ENCODE measurements at regions not wholly inside any gene's neighbourhood (a gene's known extent, or its start where the extent isn't known, plus 50 kb on each side); places are given as distances from the start of the nearest gene placed in this dataset.

DNA sequence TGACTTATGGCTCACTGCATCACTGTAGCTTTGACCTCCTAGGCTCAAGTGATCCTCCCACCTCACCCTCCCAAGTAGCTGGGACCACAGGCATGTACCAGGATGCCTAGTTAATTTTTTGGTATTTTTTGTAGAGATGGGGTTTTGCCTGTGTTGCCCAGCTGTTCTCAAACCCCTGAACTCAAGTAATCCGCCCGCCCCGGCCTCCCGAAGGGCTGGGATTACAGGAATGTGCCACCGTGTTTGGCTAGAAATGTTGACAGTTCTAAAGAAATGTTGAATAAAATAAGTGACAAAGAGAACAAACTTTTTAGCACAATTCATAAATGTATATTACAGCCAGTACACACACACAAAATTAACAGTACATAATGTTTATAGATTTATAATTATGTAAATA, 1586.1 kb downstream of the NCAM2 start:
- no peaks in the 10 kb centered on the region for H3K36me3 ChIP-seq (ENCODE audit: control insufficient read depth, insufficient read depth, low read length)
- no peak for DNase-seq
- Mint-ChIP-seq H3K27me3 (ENCODE audit: insufficient read depth, unreplicated experiment) (no peaks in the 10 kb centered on the region), H3K4me1 (ENCODE audit: low read depth, unreplicated experiment) (no peaks in the 10 kb centered on the region), H3K27ac (ENCODE audit: unreplicated experiment) (no peak overlapping the region), H3K4me3 (ENCODE audit: unreplicated experiment) (no peak overlapping the region), H3K9me3 (ENCODE audit: unreplicated experiment) (no peaks in the 10 kb centered on the region), H3K36me3 (ENCODE audit: insufficient read depth, unreplicated experiment) (no peaks in the 10 kb centered on the region)
- TF ChIP-seq, protein P1, sequence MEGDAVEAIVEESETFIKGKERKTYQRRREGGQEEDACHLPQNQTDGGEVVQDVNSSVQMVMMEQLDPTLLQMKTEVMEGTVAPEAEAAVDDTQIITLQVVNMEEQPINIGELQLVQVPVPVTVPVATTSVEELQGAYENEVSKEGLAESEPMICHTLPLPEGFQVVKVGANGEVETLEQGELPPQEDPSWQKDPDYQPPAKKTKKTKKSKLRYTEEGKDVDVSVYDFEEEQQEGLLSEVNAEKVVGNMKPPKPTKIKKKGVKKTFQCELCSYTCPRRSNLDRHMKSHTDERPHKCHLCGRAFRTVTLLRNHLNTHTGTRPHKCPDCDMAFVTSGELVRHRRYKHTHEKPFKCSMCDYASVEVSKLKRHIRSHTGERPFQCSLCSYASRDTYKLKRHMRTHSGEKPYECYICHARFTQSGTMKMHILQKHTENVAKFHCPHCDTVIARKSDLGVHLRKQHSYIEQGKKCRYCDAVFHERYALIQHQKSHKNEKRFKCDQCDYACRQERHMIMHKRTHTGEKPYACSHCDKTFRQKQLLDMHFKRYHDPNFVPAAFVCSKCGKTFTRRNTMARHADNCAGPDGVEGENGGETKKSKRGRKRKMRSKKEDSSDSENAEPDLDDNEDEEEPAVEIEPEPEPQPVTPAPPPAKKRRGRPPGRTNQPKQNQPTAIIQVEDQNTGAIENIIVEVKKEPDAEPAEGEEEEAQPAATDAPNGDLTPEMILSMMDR (IDR thresholded peaks at IDR 0.05; ENCODE audit: insufficient read depth in 1 of 2, low read depth in 1 of 2, low read length in 1 of 2, severe bottlenecking in 1 of 2, unreplicated experiment in 1 of 2): no peak
- no peaks in the 10 kb centered on the region for H3K9me3 ChIP-seq
- H3K27me3 ChIP-seq (replicated peaks; ENCODE audit: control insufficient read depth, insufficient read depth, low read length): no peaks in the 10 kb centered on the region
- H3K4me1 ChIP-seq: no peaks in the 10 kb centered on the region
- BruUV-seq (replicated peaks): no TSS peak
- no peak overlapping the region for H3K4me3 ChIP-seq (ENCODE audit: low read depth, low read length)
- ChIA-PET POLR2A (no interaction called here), CTCF (no interaction called here)
- intact Hi-C loops (cut with micrococcal nuclease; ENCODE audit: unreplicated experiment): no loop called here

DNA sequence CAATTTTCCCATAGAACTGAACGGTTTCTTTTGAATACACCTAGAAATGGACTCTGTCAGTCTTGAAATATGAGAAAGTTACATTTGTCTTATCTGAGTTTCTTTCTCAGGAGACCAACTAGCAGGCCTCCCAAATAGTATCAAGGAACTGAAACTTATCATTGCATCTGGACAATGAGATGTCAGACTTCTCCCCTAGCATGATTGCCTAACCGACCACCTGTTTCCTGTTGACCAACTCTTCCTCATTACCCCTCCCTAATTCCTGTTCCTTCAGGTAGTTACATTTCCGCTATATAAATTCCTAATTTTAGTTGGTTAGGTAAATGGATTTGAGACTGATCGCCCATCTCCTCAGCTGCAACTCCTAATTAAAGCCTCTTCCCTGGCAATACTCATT, 1587.3 kb downstream of the NCAM2 start:
- no peaks in the 10 kb centered on the region for H3K9me3 ChIP-seq
- POLR2A ChIA-PET: no interaction called here
- no peak overlapping the region for H3K4me3 ChIP-seq (ENCODE audit: low read depth, low read length)
- CTCF ChIA-PET: no interaction called here
- Mint-ChIP-seq H3K4me1 (ENCODE audit: low read depth, unreplicated experiment) (no peaks in the 10 kb centered on the region), H3K27ac (ENCODE audit: unreplicated experiment) (no peak overlapping the region), H3K9me3 (ENCODE audit: unreplicated experiment) (no peaks in the 10 kb centered on the region), H3K4me3 (ENCODE audit: unreplicated experiment) (no peak overlapping the region), H3K27me3 (ENCODE audit: insufficient read depth, unreplicated experiment) (no peaks in the 10 kb centered on the region), H3K36me3 (ENCODE audit: insufficient read depth, unreplicated experiment) (no peaks in the 10 kb centered on the region)
- TF ChIP-seq, protein P1 (IDR thresholded peaks at IDR 0.05; ENCODE audit: insufficient read depth in 1 of 2, low read depth in 1 of 2, low read length in 1 of 2, severe bottlenecking in 1 of 2, unreplicated experiment in 1 of 2): no peak
- DNase-seq: no peak
- no peaks in the 10 kb centered on the region for H3K36me3 ChIP-seq (ENCODE audit: control insufficient read depth, insufficient read depth, low read length)
- intact Hi-C loops (cut with micrococcal nuclease; ENCODE audit: unreplicated experiment): no loop called here
- H3K27me3 ChIP-seq (replicated peaks; ENCODE audit: control insufficient read depth, insufficient read depth, low read length): no peaks in the 10 kb centered on the region
- no TSS peak for BruUV-seq (replicated peaks)
- no peaks in the 10 kb centered on the region for H3K4me1 ChIP-seq

DNA sequence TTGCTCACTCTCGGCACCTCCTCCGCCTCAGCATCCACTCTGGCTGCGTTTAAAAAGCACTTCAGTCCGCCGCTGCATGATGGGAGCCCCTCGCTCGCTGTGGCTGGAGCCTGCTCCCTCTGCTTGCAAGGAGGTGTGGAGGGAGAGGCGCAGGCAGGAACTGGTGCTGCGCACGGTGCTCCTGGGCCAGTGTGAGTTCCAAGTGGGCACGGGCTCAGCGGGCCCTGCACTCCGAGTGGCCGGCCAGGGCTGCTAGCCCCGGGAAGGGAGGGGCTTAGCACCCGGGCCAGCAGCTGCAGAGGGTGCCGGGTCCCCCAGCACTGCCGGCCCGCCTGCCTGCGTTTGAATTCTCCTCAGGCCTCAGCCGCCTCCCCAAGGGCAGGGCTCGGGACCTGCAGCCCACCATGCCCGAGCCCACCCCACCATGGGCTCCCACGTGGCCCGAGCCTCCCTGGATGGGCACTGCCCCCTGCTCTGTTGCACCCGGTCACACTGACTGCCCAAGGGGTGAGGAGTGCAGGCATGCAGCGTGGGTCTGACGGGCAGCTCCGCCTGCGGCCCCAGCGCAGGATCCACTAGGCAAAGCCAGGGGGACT, 1599.5 kb downstream of the NCAM2 start:
- no peak for DNase-seq
- Histone ChIP-seq H3K4me3 (ENCODE audit: low read depth, low read length) (no peak overlapping the region), H3K9me3 (no peaks in the 10 kb centered on the region), H3K36me3 (ENCODE audit: control insufficient read depth, insufficient read depth, low read length) (no peaks in the 10 kb centered on the region), H3K4me1 (no peaks in the 10 kb centered on the region), H3K27me3 (replicated peaks; ENCODE audit: control insufficient read depth, insufficient read depth, low read length) (no peaks in the 10 kb centered on the region)
- no peak overlapping the region for H3K4me3 Mint-ChIP-seq (ENCODE audit: unreplicated experiment)
- CTCF ChIA-PET: no interaction called here
- H3K36me3 Mint-ChIP-seq (ENCODE audit: insufficient read depth, unreplicated experiment): no peaks in the 10 kb centered on the region
- no peaks in the 10 kb centered on the region for H3K4me1 Mint-ChIP-seq (ENCODE audit: low read depth, unreplicated experiment)
- POLR2A ChIA-PET: no interaction called here
- TF ChIP-seq, protein P1 (IDR thresholded peaks at IDR 0.05; ENCODE audit: insufficient read depth in 1 of 2, low read depth in 1 of 2, low read length in 1 of 2, severe bottlenecking in 1 of 2, unreplicated experiment in 1 of 2): no peak
- no peak overlapping the region for H3K27ac Mint-ChIP-seq (ENCODE audit: unreplicated experiment)
- H3K27me3 Mint-ChIP-seq (ENCODE audit: insufficient read depth, unreplicated experiment): no peaks in the 10 kb centered on the region
- intact Hi-C loops (cut with micrococcal nuclease; ENCODE audit: unreplicated experiment): no loop called here
- no TSS peak for BruUV-seq (replicated peaks)
- H3K9me3 Mint-ChIP-seq (ENCODE audit: unreplicated experiment): peaks cover 9% of the 10 kb centered on the region

Measured in Caco-2 (cell line).